IMR-90 (cell line): ENCODE measurements at regions not wholly inside any gene's neighbourhood (a gene's known extent, or its start where the extent isn't known, plus 50 kb on each side); places are given as distances from the start of the nearest gene placed in this dataset.
"Not testable (repeated sequence)": the region's sequence is repeated elsewhere in the genome, so short reads cannot be mapped to it uniquely, and the experiment has no call there.

Source experiments
- FOS ChIP-seq: fragments of 150-350 bp; IDR thresholded peaks from 2 replicates; pipeline ENCODE4 v1.6.1; 2016; ENCODE audit warnings: low read depth, low read length
- TF ChIP-seq, protein P1 (sequence below): conservative IDR thresholded peaks from 2 replicates; pipeline ENCODE4 v1.5.1; 2012; ENCODE audit warnings: mild to moderate bottlenecking, low read depth, low read length, improper control_type of control experiment

DNA sequence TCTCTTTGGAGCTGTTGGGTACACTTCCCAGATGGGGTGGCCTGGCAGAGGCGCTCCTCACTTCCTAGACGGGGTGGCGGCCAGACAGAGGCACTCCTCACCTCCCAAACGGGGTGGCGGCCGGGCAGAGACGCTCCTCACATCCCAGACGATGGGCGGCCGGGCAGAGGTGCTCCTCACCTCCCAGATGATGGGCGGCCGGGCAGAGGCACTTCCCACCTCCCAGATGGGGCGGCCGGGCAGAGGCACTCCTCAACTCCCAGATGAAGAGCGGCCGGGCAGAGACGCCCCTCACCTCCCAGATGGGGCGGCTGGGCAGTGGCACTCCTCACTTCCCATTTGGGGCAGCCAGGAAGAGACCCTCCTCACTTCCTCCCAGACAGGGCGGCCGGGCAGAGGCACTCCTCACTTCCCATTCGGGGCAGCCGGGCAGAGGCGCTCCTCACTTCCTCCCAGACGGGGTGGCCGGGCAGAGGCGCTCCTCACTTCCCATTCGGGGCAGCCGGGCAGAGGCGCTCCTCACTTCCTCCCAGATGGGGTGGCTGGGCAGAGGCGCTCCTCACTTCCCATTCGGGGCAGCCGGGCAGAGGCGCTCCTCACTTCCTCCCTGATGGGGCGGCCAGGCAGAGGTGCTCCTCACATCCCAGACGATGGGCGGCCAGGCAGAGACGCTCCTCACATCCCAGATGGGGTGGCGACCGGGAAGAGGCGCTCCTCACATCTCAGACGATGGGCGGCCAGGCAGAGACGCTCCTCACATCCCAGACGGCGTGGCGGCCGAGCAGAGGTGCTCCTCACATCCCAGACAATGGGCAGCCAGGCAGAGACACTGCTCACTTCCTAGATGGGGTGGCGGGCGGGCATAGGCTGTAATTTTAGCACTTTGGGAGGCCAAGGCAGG lies 105.3 kb downstream of the ERMARD start:
- TF ChIP-seq, protein P1, sequence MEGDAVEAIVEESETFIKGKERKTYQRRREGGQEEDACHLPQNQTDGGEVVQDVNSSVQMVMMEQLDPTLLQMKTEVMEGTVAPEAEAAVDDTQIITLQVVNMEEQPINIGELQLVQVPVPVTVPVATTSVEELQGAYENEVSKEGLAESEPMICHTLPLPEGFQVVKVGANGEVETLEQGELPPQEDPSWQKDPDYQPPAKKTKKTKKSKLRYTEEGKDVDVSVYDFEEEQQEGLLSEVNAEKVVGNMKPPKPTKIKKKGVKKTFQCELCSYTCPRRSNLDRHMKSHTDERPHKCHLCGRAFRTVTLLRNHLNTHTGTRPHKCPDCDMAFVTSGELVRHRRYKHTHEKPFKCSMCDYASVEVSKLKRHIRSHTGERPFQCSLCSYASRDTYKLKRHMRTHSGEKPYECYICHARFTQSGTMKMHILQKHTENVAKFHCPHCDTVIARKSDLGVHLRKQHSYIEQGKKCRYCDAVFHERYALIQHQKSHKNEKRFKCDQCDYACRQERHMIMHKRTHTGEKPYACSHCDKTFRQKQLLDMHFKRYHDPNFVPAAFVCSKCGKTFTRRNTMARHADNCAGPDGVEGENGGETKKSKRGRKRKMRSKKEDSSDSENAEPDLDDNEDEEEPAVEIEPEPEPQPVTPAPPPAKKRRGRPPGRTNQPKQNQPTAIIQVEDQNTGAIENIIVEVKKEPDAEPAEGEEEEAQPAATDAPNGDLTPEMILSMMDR, result not testable (repeated sequence)
- not testable (repeated sequence) for TF ChIP-seq FOS
